ENCODE measurements at regions not wholly inside any gene's neighbourhood (a gene's known extent, or its start where the extent isn't known, plus 50 kb on each side); places are given as distances from the start of the nearest gene placed in this dataset.
"Not testable (repeated sequence)": the region's sequence is repeated elsewhere in the genome, so short reads cannot be mapped to it uniquely, and the experiment has no call there.

GRCh38 chr5:68688547-68688946 is 405.3 kb upstream of the SLC30A5 start (continued):
- no peak for TF ChIP-seq PHF21A (CRISPR knock-in tag; IDR thresholded peaks at IDR 0.05)

DNA sequence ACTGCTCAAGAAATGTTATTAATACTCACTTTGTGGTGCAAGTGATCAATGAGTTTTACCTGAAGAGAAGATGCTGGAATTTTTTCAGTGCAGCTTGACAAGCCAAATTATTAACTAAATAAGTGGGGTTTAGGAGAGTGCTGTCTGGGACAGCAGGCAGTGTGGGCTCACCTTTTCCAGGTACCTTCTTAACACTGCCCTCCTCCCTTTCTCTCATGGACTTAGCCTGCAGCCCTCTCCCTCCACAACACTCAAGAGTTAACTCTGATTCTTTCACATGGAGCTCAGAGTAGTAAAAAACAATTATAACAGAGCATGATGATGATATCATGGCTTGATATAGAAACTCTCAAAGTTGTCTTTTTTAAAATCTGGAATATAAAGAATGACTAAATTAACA is 404.8 kb upstream of the SLC30A5 start:
- Histone ChIP-seq H3K27me3 (ENCODE audit: control insufficient read depth in 1 of 2, insufficient read depth in 2 of 2, low read length in 2 of 2) (no peaks in the 10 kb centered on the region), H3K79me2 (ENCODE audit: insufficient read depth, low read length) (no peaks in the 10 kb centered on the region), H3K9ac (ENCODE audit: insufficient read depth, low read depth, low read length) (no peak overlapping the region), H2AFZ (ENCODE audit: low read length) (no peak overlapping the region), H3K4me2 (ENCODE audit: low read depth, low read length) (no peak overlapping the region), H3K4me3 (replicated peaks in 1 of 3; ENCODE audit: insufficient read depth in 1 of 3, low read depth in 2 of 3, low read length in 3 of 3) (no peak overlapping the region), H3K36me3 (replicated peaks in 1 of 2; ENCODE audit: control insufficient read depth in 1 of 2, insufficient read depth in 2 of 2, low read length in 2 of 2) (no peaks in the 10 kb centered on the region), H3K4me1 (ENCODE audit: insufficient read depth, low read length) (no peaks in the 10 kb centered on the region), H3K9me3 (ENCODE audit: low read length) (no peaks in the 10 kb centered on the region), H3K27ac (ENCODE audit: extremely low read length, insufficient read depth, low read length) (no peak overlapping the region), H4K20me1 (ENCODE audit: insufficient read depth, low read length) (no peaks in the 10 kb centered on the region)
- TF ChIP-seq YEATS4 (CRISPR knock-in tag; IDR thresholded peaks at IDR 0.05; ENCODE audit: borderline replicate concordance) = no peak
- no TSS peak for BruUV-seq (replicated peaks)
- DNase-seq (ENCODE audit: low spot score) (no peak), FAIRE-seq (no peak), ATAC-seq (no peak)
- ChIA-PET POLR2A (no interaction called here), CTCF (ENCODE audit: low intra/inter-chr PET ratio, low total read pairs) (no interaction called here)
- in situ Hi-C loops (cut with HindIII; ENCODE audit: extremely low pct_ligation_motif_present, low pct_unique_long_range_greater_than_20kb) = no loop called here
- intact Hi-C loops (cut with micrococcal nuclease; ENCODE audit: unreplicated experiment) = no loop called here

DNA sequence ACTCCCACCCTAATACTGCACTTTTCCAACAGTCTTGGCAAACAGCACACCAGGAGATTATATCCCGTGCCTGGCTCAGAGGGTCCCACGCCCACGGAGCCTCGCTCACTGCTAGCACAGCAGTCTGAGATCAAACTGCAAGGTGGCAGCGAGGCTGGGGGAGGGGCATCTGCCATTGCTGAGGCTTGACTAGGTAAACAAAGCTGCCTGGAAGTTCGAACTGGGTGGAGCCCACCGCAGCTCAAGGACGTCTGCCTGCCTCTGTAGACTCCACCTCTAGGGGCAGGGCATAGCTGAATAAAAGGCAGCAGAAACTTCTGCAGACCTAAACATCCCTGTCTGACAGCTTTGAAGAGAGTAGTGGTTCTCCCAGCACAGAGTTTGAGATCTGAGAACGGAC is 401.9 kb upstream of the SLC30A5 start:
- ATAC-seq; H3K79me2 ChIP-seq (ENCODE audit: insufficient read depth, low read length); H3K9me3 ChIP-seq (ENCODE audit: low read length); H3K4me1 ChIP-seq (ENCODE audit: insufficient read depth, low read length); H3K27me3 ChIP-seq (ENCODE audit: control insufficient read depth in 1 of 2, insufficient read depth in 2 of 2, low read length in 2 of 2); H3K27ac ChIP-seq (ENCODE audit: extremely low read length, insufficient read depth, low read length); H3K9ac ChIP-seq (ENCODE audit: insufficient read depth, low read depth, low read length); CTCF ChIA-PET (ENCODE audit: low intra/inter-chr PET ratio, low total read pairs); in situ Hi-C loops (cut with HindIII; ENCODE audit: extremely low pct_ligation_motif_present, low pct_unique_long_range_greater_than_20kb); H3K4me3 ChIP-seq (replicated peaks in 1 of 3; ENCODE audit: insufficient read depth in 1 of 3, low read depth in 2 of 3, low read length in 3 of 3); H4K20me1 ChIP-seq (ENCODE audit: insufficient read depth, low read length); intact Hi-C loops (cut with micrococcal nuclease; ENCODE audit: unreplicated experiment); H3K36me3 ChIP-seq (replicated peaks in 1 of 2; ENCODE audit: control insufficient read depth in 1 of 2, insufficient read depth in 2 of 2, low read length in 2 of 2); BruUV-seq (replicated peaks); H2AFZ ChIP-seq (ENCODE audit: low read length); FAIRE-seq; POLR2A ChIA-PET; H3K4me2 ChIP-seq (ENCODE audit: low read depth, low read length); DNase-seq (ENCODE audit: low spot score): not testable (repeated sequence)
- WGBS (ENCODE audit: low lambda C conversion rate) = no CpG with 5 or more reads among the region's 9 CpGs

Data from HepG2 (cell line).